ENCODE measurements at regions not wholly inside any gene's neighbourhood (a gene's known extent, or its start where the extent isn't known, plus 50 kb on each side); places are given as distances from the start of the nearest gene placed in this dataset.

GRCh38 chr10:107548301-107548700, 383.8 kb upstream of the SORCS1 start:
- Histone ChIP-seq H3K4me3 (ENCODE audit: low read length) (no peak overlapping the region), H3K27ac (ENCODE audit: low read length) (no peak overlapping the region), H3K36me3 (ENCODE audit: insufficient read depth, low read length) (no peaks in the 10 kb centered on the region), H3K4me2 (ENCODE audit: low read length) (no peak overlapping the region), H3K9me2 (ENCODE audit: insufficient read depth, low read length) (no peaks in the 10 kb centered on the region), H3K9ac (ENCODE audit: low read length) (no peak overlapping the region), H3K9me3 (ENCODE audit: low read length) (no peaks in the 10 kb centered on the region), H3F3A (ENCODE audit: insufficient read depth, low read length, poor library complexity, severe bottlenecking) (no peaks in the 10 kb centered on the region), H3K79me2 (replicated peaks; ENCODE audit: insufficient read depth, low read length) (no peaks in the 10 kb centered on the region), H4K20me1 (ENCODE audit: insufficient read depth) (no peaks in the 10 kb centered on the region), H3K27me3 (ENCODE audit: insufficient read depth, low read depth, low read length) (no peaks in the 10 kb centered on the region), H2AFZ (ENCODE audit: low read depth, low read length) (no peak overlapping the region)
- TF ChIP-seq MXI1 (conservative IDR thresholded peaks at IDR 0.05; ENCODE audit: poor library complexity, severe bottlenecking) (no peak), REST (IDR thresholded peaks at IDR 0.05; ENCODE audit: borderline replicate concordance) (no peak), RAD21 (conservative IDR thresholded peaks at IDR 0.05) (no peak), EP300 (conservative IDR thresholded peaks at IDR 0.05; ENCODE audit: poor library complexity, severe bottlenecking) (no peak), CTCF (IDR thresholded peaks at IDR 0.05; ENCODE audit: poor library complexity, severe bottlenecking) (no peak), EZH2 (IDR thresholded peaks at IDR 0.05; ENCODE audit: borderline replicate concordance, insufficient read depth, low read length, poor library complexity, severe bottlenecking) (no peak), SMC3 (conservative IDR thresholded peaks at IDR 0.05; ENCODE audit: poor library complexity) (no peak), POLR2AphosphoS5 (IDR thresholded peaks at IDR 0.05) (no peak), TAF1 (IDR thresholded peaks at IDR 0.05; ENCODE audit: low read depth) (no peak)

- Histone ChIP-seq H3K27ac (ENCODE audit: low read length) (no peak overlapping the region), H3K4me3 (ENCODE audit: low read length) (no peak overlapping the region), H3K27me3 (ENCODE audit: insufficient read depth, low read depth, low read length) (no peaks in the 10 kb centered on the region), H4K20me1 (ENCODE audit: insufficient read depth) (no peaks in the 10 kb centered on the region), H3K79me2 (replicated peaks; ENCODE audit: insufficient read depth, low read length) (no peaks in the 10 kb centered on the region), H3K9me2 (ENCODE audit: insufficient read depth, low read length) (no peaks in the 10 kb centered on the region), H3K4me2 (ENCODE audit: low read length) (no peak overlapping the region), H3K9me3 (ENCODE audit: low read length) (no peaks in the 10 kb centered on the region), H3F3A (ENCODE audit: insufficient read depth, low read length, poor library complexity, severe bottlenecking) (no peaks in the 10 kb centered on the region), H3K36me3 (ENCODE audit: insufficient read depth, low read length) (no peaks in the 10 kb centered on the region), H3K9ac (ENCODE audit: low read length) (no peak overlapping the region), H2AFZ (ENCODE audit: low read depth, low read length) (no peak overlapping the region)
- TF ChIP-seq RAD21 (conservative IDR thresholded peaks at IDR 0.05) (no peak), POLR2AphosphoS5 (IDR thresholded peaks at IDR 0.05) (no peak), CTCF (IDR thresholded peaks at IDR 0.05; ENCODE audit: poor library complexity, severe bottlenecking) (no peak), EZH2 (IDR thresholded peaks at IDR 0.05; ENCODE audit: borderline replicate concordance, insufficient read depth, low read length, poor library complexity, severe bottlenecking) (no peak), EP300 (conservative IDR thresholded peaks at IDR 0.05; ENCODE audit: poor library complexity, severe bottlenecking) (no peak), TAF1 (IDR thresholded peaks at IDR 0.05; ENCODE audit: low read depth) (no peak), REST (IDR thresholded peaks at IDR 0.05; ENCODE audit: borderline replicate concordance) (no peak), MXI1 (conservative IDR thresholded peaks at IDR 0.05; ENCODE audit: poor library complexity, severe bottlenecking) (no peak), SMC3 (conservative IDR thresholded peaks at IDR 0.05; ENCODE audit: poor library complexity) (no peak)
Observed at GRCh38 chr10:107546986-107547385, 382.5 kb upstream of the SORCS1 start.
